GM21619 (cell line): ENCODE measurements at regions not wholly inside any gene's neighbourhood (a gene's known extent, or its start where the extent isn't known, plus 50 kb on each side); places are given as distances from the start of the nearest gene placed in this dataset.
"Not testable (repeated sequence)": the region's sequence is repeated elsewhere in the genome, so short reads cannot be mapped to it uniquely, and the experiment has no call there.

ENCODE experiments used
- ATAC-seq: cut with Tn5 transposase; IDR thresholded peaks from one replicate; pipeline ENCODE4 v1.9.1; 2021; ENCODE audit not compliant: unreplicated experiment

GRCh38 chr18:59057493-59057795 is 82.2 kb upstream of the SEC11C start:
- ATAC-seq: no peak

GRCh38 chr18:59057969-59058368 is 81.7 kb upstream of the SEC11C start:
- no peak for ATAC-seq

DNA sequence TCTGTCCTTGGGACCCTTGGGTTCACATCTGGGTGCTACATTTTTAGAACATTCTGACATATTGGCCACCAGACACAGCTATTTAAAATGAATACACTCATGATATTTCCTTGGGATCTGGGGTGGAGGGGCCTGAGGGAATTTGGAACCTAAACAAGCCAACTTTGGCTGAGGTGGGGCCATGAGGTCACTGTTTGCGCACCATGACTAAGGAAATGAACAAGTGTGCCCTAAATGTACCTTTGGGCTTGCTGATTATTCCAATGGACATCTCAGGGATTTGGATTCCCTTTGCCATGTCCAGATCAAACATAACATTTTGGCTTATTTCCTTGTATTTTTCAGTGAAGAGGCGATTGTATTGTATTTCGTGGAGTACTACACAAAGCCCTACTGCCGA is 80.5 kb upstream of the SEC11C start:
- ATAC-seq: no peak

DNA sequence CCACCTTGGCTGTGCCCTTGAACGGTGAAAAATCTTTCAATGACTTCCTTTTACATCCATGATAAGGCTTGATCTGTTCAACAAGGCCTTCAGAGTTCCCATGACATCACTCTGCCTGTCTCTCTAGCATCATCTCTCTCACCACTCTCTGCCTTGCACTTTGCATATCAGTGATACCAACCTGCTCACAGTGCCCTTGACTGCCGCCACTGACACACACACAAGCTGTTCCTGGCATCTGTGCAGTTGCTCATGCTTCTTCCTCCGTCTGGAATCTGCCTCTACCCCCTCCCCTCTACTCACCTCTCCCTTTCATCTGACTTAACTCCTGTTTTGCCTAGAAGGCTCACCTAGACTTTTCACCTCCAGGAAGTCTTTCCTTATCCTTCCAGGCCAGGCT is 79.1 kb upstream of the SEC11C start:
- ATAC-seq: no peak

- peak; percentile 28 for ATAC-seq
Observed at GRCh38 chr18:59061914-59062642, 77.6 kb upstream of the SEC11C start.

GRCh38 chr18:59062643-59063006 is 77.1 kb upstream of the SEC11C start:
- peak; percentile 41 for ATAC-seq

DNA sequence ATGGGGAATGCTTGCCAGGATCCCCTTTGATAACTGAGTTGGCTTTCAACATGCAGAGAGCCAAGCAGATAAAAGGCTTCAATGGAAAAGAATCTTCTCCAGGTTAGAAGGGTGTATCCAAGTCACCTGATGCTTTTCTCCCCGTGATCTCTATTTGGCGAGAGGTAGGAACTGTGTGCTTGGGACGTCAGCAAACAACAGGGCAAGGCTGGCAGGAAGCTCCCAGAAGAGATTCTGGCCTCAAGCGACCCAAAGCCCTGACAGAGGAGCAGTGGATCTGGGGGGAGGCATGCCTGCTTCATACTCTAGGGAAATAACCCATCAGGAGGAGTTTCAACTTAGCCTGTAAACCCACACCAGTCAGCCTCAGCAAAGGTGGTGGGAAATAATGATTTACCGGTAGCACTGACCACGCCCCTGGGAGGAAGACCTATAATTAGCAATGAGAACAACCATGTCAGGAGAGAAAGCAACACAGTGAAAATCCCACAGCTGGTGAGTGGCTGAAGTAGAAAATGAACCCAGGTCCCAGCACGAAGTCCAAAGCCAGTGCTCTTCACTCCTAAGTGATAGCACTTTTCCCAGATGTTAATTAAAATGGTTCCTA is 76.3 kb upstream of the SEC11C start:
- ATAC-seq: peak; percentile 40

GRCh38 chr18:59063912-59064311 is 75.8 kb upstream of the SEC11C start:
- no peak for ATAC-seq

DNA sequence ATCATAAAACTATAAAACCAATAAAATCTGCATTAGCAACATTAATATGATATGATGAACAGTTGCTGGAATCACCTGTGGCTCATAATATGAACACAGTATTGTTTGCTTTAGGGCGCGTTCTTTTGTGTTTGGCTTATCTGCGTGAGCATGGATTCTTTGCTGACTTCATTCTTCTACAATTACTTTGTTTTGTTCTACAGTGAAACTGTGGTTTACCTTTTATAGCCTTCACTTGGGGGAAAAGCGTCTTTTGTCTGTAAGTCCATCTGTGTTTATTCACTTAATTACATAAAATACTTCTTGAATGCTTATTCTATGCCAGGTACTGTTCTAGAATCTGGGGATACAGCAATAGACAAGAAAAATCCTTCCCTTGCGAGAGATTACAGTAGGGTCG is 74.0 kb upstream of the SEC11C start:
- ATAC-seq: no peak

- no peak for ATAC-seq
Observed at GRCh38 chr18:59067873-59068272, 71.8 kb upstream of the SEC11C start.

DNA sequence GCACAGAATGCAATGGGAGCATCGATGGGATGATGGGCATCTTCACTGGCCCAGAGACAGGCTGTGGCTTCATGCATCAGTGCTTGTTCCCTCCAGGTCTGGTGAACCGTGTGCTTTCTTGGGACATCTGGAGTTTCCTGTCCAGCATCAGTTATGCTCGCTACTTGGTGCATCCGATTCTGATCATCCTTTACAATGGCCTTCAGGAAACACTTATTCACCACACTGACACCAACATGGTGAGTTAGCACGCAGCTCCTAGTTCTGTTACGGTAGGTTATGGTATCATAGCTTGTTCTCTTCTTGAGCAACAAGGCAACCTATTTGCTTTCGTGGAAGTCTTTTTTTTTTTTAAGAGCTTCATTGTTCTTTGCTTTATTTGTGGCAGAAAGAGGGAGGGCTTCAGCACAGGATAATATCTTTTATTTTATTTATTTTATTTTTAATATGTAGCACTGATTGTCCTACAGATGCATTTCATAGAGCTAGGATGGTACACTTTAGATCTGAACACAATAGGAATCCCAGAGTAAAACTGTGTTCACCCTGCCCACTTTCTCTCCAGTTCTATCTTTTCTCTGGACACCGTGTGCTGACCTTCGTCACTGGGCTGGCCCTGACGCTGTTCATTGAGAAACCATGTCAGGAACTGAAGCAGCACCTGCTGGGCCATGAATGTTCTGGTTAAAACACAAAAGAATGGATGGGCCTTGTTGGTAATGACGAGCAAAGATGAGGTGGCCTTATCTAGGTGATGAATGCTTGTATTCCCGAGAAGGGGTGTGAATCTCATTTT is 71.2 kb upstream of the SEC11C start:
- ATAC-seq: no peak

DNA sequence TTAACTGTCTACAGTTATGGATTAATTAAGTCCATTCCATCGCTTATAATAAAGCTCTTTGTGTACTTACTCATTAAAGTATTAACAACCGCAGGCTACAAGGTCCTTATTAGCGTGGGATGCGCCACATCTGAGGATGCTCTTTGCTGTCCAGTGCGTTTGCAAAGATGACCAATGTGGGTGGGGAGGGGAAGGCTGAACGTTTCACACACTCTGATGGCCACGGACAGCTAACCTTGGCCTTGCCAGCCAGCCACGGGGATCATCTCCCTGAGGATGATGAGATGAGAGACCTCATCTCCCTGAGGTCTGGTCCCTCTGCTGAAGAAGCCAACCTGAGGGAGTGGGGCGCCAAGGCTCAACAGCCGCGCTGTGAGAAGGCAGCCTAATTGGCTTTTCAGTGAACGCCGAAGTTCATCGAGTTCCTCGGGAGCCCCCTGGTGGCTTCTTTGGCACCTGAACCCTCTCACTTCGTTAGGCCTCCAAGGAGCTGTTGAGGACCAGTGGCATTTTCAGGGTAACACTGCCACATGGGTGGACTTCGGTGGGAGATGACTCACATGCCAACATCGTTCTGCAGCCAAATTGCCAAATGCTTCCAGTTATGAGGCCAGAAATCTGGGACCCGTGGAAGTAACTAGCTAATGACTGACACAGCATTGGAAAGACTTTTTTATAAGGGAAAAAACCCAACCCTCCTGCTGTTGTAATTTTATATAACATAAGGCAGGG is 69.3 kb upstream of the SEC11C start:
- ATAC-seq: peak; percentile 70

DNA sequence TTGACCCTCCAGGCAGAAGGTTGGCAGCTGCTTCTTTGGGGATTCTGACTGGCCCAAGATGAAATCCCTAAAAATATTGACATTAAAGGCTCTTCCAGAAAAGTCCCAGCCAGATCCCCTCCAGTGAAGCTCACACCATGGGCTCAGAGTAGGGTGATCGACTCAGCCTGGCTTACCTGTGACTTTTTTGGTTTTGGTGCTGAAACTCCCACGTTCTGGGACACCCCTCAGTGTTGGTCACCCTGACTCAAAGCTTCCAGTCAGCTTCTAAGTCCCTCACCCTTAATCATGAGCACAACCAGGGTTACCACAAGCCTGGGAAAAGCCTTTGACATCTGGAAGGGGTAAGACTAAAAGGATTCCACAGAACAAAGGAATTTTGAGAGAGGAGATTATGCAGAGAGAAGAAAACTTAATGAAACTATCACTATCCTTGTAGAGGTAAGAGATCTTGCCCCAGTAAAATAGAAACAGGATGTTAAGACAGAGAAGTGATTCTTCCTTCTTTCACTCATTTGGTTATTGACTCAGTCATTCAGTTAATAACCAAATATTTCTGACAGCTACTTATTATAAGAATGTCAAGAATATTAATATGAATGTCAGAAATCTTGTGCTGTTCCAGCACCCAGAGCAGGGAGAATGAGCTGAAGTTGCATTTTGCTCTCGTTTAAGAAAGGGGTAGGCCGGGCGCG is 66.8 kb upstream of the SEC11C start:
- peak; percentile 64 for ATAC-seq

DNA sequence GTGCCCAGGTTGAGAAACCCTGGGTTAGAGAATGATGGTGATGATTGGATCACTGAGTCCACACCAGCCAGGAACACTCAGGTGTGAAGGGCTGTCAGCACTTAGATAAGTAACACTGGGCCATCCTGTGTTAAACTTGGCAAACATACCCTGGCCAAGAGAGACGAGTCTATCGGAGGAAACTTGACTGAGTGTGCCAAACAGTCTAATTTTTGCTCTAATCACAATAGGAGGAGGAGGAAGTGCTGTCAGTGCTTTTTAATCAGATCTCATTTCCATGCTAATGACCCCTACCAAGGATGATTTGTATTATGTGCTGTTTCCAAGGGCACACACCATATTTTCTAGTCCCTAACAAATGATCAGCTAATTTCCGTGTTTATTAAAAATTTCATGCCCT is 63.8 kb upstream of the SEC11C start:
- ATAC-seq: no peak

DNA sequence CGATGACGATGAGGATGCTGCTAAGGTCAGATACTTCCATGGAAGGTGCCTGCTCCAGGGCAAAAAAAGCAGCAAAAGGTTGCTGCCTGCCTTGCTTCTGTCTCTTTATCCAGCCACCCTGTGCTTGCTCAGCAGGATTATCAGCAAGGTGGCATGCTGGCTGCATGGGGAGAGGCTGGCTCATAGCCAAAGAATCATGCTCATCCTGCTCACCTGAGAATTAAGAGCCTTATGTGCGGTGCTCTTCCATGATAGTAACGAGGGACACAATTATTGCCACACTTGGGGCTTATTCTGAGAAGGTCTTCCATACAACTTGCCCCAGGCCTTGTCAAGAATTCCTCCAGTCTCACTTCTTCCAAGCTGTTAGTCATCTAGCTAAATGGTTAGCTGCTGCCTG is 60.4 kb upstream of the SEC11C start:
- no peak for ATAC-seq

- not testable (repeated sequence) for ATAC-seq
Observed at GRCh38 chr18:59079687-59080501, 59.8 kb upstream of the SEC11C start.

GRCh38 chr18:59083136-59083818 is 56.4 kb upstream of the SEC11C start:
- no peak for ATAC-seq

- no peak for ATAC-seq
Observed at GRCh38 chr18:59085126-59085794, 54.4 kb upstream of the SEC11C start.

- no peak for ATAC-seq
Observed at GRCh38 chr18:59085797-59086196, 53.9 kb upstream of the SEC11C start.
